ENCODE measurements at regions not wholly inside any gene's neighbourhood (a gene's known extent, or its start where the extent isn't known, plus 50 kb on each side); places are given as distances from the start of the nearest gene placed in this dataset.

DNA sequence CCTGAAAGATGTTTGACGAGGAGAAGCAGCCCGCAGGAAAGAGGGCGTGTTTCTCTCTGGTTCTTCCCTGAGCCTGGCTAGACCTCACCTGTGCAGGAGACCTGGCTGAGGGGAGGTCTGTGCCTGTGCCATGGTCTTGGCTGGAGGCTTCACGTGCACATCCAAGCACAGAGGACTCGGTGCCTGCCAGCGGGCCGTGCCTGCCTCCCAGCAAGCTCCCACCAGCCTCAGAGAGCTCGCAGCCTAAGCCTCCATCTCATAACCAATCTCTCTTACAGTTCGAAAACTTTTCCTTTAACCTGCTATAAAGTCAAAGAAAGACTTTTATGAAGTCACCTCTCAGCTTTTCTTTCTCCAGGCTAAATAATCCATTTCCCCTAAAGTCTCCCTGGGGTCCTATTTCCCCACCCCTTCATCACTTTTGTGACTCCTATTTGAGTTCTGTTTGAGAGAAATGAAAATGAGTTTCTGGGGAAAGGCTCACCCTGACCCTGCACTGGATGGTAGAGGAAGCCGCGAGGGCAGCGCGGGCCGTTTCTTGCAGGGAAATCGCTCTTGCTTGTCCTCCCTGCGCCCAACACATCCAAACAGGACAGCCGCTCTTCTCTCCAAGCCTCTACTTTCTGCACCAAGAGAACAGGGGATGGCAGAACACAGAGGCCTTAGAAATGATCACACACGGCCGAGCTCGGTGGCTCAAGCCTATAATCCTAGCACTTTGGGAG lies 521.0 kb downstream of the SOX11 start:
- DNase-seq, result no peak

DNA sequence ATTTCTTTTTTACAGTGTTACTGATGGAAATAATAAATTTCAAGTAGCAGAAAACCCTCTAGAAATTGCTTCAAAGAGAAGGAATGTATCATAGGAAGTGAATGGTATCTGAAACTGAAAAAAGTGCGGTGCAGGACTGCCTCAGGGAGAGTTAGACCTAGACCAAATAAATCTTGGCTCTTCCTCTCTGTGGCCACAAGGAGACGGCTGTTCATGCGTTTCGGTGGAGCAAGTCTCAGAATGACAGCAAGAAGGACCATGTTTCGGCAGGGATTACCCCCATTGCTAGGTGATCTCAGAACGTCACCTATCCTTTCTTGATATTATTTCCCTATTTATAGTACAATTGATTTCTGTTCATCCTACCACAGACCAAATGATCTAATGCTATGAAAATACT lies 522.3 kb downstream of the SOX11 start:
- DNase-seq, result no peak

DNA sequence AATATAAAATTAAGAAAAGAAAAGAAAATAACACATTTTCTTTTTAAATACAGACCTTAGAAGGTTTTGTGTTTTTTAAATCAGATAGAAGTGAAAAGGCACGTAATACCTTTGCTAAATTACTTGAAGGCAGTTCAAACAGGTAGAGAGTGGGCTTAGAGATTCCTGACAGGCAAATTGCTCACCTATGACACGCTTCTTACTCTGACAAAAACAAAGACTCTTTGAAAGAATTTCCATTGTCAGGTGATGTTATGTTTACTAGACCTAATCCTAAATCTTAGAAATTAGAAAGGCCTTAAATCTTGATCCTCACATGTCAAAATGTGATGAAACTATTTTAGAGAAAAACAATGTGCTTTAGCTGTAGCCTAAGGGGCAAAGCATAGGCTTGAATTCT lies 522.9 kb downstream of the SOX11 start:
- no peak for DNase-seq

DNA sequence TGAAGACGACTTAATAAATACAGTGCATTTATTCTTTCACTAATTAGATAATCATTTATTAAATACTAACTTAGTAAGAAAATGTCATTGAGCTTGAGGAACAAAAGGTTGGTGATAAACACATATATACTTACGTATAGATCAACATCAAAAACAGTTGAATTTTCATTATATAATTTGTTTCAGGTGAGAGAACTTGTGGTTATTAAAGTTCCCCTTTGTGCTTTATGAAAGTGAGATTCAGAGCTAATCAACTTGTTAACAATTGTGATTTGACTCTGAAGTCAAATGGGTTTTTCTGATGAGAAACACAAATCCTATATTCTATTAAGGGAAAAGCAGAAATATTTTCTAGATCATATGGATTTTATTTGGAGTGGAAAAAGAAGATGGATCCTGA lies 524.0 kb downstream of the SOX11 start:
- no peak for DNase-seq

DNA sequence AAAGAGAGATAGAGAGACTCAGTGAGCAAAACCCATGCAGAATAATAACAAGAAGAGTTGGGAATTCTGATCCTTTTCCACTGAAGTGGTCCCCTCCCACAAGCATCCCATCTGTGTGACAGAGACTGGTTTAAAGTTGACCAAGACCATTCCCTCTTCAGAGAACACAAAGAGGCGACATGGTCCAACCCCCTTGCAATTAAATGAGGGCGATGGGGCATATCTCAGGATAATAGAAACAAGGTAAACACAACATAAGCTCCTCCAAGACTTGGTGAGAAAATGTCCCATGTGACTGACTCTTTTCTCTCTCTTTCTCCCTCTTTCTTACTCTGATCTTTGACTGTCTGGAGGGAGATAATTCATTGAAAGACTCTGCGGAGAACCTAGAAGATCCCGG lies 526.7 kb downstream of the SOX11 start:
- no peak for DNase-seq

DNA sequence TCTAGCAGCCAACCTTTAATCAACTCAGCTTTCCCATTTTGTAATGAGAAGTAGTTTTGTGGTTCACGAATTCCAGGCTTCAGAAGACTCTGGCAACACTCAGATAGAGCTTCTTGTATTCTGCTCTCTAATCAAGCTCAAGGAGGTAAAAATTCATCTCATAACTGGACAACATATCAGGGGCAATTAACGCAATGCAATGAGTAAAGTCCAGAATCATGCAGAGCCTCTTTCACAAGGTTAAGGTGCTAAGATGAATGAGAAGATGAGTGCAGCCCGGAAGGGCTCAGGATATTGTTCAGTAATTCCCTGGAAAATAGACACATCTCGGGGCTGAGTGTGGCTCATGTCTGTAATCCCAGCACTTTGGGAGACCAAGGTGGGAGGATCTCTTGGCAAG lies 527.7 kb downstream of the SOX11 start:
- no peak for DNase-seq

DNA sequence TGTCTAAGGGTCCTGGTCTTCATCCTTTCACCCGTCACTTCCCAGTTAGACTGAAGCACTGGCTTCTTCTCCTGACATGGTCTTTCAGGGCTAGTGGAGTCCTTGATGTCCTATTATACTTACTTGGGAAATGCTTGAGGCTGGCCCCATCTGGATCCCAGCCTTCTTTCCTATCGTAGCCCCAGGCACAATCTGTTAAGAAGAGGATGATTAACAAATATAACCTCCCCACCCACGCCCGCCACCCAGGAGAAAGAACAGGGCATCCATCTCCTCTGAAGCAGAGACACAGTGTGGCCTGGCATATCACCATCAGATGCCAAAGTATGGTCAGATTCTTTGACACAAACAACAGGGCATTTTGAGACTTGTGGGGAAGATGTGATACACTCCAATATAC lies 530.1 kb downstream of the SOX11 start:
- no peak for DNase-seq

DNA sequence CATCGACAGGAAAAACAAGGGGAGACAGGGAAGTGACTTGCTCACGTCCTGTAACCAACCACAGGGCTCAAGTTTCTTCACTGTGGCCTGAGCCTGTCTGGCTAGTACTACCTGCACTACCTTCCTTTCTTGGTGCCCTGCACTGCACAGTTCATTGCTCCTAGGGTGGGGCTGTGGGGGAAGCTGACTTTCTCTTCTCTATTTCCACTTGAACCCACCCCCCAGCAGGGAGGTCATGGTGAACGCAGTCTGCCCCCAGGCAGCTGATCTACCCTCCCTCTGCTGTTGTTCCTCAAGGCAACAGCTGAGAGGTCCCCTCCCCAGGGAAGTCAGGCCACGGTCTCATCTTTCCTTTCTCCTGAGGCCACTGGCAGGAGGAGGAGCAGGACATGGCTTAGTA lies 532.1 kb downstream of the SOX11 start:
- DNase-seq, result no peak

DNA sequence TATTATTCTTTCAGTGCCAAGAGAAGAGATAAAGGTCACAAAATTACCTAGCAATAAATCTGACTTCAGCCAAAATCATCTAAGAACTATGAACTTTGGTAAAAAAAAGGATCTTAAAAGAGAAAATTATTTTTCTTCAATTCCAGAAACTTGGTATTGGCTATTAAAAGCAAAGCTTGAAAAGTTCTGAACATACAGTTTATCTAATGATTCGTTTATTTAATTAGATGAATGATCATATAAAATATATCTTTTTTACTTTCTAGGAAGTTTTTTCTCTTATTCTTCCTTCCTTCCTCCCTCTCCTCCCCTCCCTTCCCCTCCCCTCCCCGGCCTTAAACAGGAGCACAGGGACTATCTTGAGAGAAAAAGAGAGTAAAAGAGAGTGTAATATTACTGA lies 536.1 kb downstream of the SOX11 start:
- no peak for DNase-seq

DNA sequence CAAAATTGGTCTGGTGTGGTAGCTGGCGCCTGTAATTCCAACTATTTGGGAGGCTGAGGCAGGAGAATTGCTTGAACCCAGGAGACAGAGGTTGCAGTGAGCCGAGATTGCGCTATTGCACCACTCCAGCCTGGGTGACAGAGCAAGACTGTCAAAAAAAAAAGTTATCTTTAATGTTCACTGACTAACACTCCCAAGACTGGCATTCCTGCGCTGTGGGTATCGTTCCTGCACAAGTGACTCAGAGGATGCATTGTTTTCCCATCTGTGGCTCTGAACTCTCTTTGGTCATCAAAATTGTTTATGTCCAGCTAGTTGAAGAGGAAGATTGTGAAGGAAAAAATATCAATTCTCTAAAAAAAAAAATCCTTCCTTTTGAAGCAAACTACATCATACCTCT lies 539.0 kb downstream of the SOX11 start:
- DNase-seq, result no peak

DNA sequence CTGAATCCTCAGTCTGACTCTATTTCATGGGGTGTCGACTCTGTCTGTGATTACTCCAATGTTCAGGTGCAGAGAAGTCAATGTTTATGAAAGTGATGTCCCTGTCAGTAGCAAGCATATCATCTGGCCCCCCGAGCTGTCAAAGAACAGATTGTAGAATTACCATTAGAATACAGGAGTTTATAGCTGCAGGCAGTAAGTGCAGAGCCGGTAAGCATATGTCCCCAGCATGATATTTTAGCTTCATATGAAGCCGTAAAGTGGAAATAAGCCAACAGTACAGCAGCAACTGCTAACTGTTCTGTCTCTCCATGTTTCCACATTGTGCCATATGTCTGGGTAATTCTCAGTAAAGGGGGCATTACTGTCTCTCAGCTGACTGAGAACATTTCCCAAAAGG lies 541.8 kb downstream of the SOX11 start:
- DNase-seq, result no peak

DNA sequence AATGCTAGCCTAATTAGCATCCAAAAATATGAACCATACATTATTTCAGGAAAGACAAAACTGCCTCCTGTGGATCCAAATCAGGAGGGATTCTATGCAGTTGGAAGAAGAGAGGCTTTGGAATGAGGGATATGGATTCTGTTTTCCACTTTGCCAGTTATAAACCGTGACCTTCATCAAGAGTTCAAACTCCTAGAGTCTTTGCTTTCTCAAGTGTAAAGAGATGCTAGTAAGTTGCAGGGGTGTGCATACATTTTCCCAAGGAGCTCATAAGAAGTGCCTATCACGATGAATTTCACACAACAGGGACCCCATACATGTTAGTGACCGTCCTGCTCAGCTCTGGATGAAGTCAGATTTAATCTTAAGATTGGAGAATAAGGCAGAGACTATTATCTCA lies 542.5 kb downstream of the SOX11 start:
- no peak for DNase-seq

DNA sequence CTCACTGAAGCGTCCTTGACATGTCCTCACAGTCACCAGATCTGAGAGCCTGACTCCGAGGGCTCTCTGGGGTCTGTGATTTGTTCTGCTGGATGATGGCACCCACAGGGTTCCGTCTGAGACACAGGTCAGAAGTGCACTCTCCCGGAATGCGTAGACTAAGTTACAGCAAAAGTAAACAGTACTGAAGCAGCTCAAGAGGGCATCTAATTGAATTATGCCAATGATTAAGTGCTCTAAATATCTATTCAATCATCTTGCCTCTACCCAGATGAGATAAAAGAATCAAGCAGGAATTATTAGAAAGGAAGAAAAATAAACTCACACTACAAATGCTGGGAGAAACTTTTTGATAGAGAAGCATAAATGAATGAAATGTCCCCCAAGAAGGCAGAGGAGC lies 544.1 kb downstream of the SOX11 start:
- DNase-seq, result no peak

DNA sequence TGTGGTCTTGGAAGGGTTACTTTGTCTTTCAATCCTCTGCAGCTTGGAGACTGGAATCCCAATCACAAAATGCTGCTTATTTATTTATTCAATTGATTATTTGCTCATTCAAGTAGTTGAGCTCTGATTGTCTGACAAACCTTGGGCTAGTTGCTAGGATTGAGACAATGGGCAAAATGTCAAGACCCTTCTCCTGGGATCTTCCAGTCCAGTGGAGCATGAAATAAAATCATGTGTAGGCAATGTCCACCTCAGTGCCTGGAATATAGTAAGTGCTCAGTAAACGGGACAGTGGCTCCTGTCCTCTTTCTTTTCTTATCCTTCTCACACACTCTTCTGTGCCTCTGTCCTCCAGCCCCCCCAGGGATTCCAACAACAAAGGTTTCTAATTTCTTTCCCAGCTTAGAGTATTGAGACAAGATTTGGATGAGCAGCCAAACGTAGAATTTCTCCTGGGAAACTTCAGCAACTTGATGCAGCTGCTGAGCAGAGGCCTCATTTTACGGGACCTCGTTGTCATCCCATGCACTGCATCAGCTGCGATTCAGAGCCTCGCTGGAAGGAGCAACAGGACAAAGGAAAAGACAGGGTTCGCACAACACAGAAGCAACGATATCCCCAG lies 545.0 kb downstream of the SOX11 start:
- no peak for DNase-seq

DNA sequence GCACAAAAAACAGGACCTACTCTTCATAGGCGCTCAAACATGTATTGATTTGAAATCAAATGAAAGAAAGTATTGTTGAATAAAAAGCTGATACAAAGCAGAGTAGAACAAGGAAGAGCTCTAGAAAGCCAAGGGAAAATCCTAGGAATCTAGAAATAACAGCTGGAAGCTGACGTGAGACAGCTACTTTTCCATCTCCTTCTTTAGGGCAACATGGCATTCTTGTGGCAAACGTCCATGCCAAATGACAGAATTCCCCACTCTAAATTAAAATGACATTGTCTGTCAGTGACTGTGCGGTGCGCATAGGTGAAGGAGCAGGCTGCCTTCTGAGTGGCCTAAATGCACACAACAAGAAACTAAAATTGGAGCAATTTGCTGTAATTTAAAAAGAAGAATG lies 557.4 kb downstream of the SOX11 start:
- no peak for DNase-seq

DNA sequence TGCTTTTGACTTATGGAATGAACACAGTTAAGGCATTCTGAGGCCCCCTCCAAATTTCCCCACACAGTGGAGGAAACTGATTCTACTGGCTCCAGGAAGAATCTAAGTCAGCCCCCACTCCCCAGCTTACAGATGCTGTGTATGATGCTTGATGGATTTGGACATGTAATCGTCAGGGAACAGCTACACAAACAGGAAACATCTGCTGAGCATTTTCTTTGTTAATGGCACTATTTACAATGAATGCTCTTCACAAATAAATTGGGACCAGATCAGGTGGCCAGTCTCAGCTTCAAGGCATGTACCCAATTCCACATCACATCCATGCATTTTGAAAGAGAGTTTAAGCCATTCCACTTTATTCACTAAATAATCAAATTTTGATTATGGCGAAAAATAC lies 562.3 kb downstream of the SOX11 start:
- DNase-seq, result no peak

DNA sequence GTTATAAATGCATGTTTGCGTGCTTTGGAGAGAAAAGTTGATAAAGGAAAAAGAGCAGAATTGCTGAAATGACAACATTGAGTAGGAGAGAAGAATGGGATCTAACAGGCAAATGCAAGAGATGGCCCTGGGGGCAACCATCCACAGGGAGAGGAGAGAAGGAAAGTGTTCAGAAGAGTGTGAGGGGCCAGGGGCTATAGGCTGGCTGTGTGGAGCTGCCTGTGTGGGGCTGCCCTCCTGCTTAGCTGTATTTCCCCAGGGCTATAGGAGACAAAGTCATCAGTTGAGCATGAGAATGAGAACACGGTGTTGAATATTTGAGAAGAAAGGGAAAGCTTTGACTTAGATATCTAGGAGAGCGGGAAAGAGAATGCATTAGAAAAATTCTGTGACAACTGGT lies 572.0 kb downstream of the SOX11 start:
- DNase-seq, result no peak

DNA sequence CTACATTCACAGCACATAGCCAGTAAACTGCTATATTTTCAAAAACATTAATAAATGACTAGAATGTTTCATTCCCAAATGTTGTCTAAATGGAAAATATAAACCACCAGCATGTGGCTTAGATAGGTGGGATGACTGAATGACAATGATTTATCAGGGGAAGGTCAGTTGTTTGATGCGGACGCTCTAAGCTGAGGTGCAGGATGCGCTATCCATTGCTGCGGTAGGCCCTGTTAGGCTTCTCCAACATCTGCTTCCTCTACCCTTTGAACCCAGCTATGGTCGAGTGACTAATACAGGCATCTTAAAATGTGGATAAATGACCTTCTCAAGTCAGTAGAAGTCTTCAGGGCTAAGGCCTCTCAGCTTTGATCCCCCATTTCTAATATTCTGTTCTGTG lies 584.2 kb downstream of the CMPK2 start:
- no peak for DNase-seq

DNA sequence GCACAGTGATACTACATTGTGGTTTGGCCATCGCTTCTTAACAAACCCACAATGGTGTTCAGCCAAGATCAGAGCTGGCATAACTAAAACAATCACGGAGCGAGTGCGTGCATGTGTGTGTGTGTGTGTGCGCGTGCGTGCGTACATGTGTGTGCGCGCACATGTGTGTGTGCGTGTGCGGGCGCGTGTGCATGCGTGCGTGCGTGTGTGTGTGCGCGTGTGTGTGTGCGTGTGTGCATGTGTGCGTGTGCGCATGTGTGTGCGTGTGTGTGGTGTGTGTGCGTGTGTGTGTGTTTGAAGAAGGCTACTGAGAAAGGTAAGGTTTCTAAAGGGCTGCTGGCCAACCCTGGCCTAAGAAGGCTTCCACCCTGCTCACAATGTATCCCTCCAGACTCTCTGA lies 582.4 kb downstream of the CMPK2 start:
- no peak for DNase-seq

DNA sequence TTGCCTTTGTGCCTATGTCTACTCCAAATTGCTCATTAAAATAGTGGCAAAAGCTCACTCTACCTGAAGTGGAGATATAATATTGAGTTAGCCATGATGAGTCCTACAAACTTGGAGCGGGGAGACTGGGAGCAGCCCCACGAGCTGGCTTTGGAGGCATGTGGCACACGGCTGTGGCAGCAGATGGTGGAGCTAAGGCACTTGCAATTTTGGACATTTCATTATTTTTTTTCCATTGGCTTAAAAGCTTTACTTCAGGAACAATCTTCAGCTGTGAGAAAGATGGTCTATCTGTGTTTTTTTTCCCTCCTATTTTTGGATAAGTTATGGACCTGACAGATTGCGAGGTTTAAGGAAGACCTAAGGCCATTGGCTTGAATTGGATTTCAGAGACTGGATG lies 578.3 kb downstream of the CMPK2 start:
- DNase-seq, result no peak

DNA sequence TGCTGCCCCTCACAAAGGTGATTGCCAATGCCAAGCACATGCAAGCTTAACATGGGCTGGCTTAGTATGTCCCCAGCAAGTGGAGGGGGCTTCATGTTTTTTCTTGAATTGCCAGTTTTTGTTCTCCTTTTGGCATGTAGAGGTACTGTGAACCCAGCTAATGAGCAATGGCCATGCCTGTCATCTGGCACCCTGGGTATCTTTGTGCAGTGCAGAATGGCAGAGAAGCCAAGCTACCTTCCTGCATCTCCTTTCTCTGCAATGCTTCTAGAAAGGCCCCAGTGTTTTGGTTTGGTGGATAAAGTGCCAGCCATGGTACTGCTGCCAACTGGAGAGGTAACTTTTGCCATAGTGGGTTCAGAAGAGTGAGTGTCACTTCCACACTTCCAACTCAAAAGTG lies 576.9 kb downstream of the CMPK2 start:
- DNase-seq, result no peak

DNA sequence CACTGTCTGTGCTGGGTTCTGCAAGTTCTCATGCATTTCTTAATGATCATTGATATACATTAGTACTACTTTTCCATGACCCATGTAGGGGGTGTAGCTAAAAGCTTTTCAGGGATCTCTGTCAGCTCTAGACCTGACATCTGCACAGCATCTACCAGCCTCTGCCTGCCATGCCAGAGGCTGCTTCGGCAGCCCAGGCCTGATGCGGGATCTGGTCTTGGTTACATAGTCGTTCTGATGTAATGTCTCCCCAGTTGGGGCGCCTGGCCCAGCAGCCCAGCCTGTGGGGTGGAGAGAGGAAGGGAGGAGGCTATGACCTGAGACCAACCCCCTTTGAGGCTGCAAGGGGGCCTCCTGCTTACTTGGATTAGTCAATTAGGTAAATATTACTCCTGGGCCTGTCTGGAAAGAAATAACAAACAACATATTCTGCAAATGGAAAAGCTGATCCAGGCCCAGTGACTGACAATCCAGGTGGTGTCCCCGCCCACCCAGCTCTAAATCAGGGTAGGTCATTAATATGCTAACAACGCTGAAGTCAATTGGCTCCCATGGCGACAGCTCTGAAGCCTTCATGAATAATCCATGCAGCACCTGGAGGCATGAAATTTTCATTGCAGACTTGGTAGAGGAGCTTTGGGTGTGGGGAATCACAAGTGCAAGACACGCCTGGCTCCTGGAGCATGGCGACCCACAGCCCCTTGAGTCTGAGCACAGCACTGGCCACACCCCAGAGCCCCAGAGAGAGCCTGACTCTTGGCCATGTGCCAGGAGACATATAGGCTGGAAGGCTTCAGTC lies 575.3 kb downstream of the CMPK2 start:
- no peak for DNase-seq

DNA sequence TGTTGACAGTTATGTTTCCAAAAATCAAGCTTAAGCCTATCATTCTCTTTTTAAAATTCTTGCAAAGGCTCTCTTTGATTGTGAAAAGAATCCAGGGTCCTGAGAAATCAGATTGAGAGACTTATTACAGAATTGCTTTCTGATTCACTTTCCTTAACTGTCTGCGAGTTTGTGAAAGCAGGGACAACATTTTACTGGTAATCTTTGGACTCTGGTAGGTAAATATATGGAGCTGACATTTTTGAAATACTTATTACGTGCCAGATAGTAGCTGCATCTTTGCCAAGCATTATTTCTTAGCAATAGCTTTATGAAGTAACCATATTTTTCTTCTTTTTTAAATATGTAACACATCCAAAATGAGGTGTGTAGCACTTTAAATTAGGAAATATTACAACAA lies 570.9 kb downstream of the CMPK2 start:
- no peak for DNase-seq

DNA sequence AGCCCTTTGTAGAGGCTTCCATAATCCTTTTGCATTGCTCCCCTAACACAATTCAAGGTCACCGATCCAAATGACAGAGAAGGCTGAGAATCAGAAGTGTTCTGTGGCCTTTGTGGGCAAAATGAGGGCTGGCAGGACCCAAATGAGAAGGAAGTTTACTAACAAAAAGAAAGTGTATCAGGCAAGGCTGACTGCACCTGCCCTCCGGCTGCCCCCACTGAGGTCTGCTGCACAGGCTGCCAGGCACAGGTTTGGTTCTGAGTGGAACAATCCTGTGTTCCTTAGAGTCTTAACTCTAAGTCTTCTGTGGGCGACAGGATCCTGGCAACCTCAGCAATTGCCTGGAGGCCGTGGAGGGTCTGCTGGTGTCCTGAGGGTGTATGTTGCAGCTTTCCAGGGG lies 568.5 kb downstream of the CMPK2 start:
- no peak for DNase-seq

Data from EL (cell line).